ENCODE measurements at regions not wholly inside any gene's neighbourhood (a gene's known extent, or its start where the extent isn't known, plus 50 kb on each side); places are given as distances from the start of the nearest gene placed in this dataset.
"Not testable (repeated sequence)": the region's sequence is repeated elsewhere in the genome, so short reads cannot be mapped to it uniquely, and the experiment has no call there.

GRCh38 chrX:69060631-69061408 is 104.4 kb downstream of the PJA1 start:
- TF ChIP-seq CTCF (IDR thresholded peaks at IDR 0.05; ENCODE audit: extremely low read depth, missing control alignments), result no peak
- peak; percentile 20 for DNase-seq (ENCODE audit: low spot score)

GRCh38 chrX:69055193-69055592 is 110.1 kb downstream of the PJA1 start:
- no peak for DNase-seq (ENCODE audit: low spot score)
- TF ChIP-seq CTCF (IDR thresholded peaks at IDR 0.05; ENCODE audit: extremely low read depth, missing control alignments), result no peak

GRCh38 chrX:69054497-69054896 is 110.8 kb downstream of the PJA1 start:
- not testable (repeated sequence) for DNase-seq (ENCODE audit: low spot score)

DNA sequence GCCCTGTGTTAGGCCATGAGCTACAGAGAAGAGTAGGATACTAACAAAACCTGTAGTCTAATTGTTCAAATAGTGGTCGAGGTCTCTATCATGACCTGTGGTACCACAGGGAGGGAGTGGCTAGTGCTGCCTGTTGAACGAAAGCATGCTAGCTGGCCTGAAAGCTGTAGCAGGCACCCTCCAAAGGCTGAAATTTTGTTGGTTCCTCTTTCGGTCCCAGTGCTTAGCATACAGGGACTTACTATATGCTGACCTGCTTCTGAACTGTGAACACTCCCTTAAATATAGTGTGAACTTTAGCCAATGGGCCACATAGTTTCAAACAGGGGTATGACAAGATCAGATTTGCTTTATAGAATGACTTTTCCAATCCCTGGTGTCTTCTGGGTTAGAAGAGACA is 113.4 kb downstream of the PJA1 start:
- DNase-seq (ENCODE audit: low spot score), result no peak
- TF ChIP-seq CTCF (IDR thresholded peaks at IDR 0.05; ENCODE audit: extremely low read depth, missing control alignments), result no peak

DNA sequence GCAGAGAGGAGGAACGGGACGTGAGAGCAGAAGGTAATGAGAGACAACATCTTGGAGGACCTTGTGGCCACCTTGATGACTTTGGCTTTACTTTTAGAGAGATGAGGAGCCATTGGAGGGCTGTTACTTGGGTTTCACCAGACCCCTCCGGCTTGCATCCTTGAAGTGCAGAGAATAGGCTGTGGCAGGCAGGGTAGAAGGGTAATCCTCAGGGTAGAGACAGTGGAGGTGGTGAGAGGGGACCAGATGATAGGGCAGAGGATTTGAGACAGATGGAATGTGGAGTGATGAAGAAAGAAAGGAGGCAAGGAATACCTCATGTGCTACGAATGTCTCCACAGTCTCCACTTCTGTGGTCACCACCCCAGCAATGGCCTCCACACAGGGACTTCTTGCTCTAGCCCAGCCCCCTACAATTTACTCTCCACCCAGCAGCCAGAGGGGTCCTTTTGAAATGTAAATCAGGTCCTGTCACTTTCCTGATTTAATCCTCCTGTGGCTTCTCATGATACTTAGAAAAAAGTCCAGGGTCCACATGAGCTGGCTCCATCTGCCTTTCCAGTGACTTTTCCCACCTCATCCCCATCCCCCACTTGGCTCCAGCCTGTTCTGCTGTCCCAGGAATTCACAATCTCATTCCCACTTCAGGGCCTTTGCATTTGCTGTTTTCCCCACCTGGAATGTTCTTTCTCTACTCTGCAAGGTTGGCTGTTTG is 115.0 kb downstream of the PJA1 start:
- DNase-seq (ENCODE audit: low spot score), result no peak
- TF ChIP-seq CTCF (IDR thresholded peaks at IDR 0.05; ENCODE audit: extremely low read depth, missing control alignments), result no peak

- DNase-seq (ENCODE audit: low spot score), result no peak
- TF ChIP-seq CTCF (IDR thresholded peaks at IDR 0.05; ENCODE audit: extremely low read depth, missing control alignments), result no peak
Observed at GRCh38 chrX:69046996-69047490, 118.2 kb downstream of the PJA1 start.

DNA sequence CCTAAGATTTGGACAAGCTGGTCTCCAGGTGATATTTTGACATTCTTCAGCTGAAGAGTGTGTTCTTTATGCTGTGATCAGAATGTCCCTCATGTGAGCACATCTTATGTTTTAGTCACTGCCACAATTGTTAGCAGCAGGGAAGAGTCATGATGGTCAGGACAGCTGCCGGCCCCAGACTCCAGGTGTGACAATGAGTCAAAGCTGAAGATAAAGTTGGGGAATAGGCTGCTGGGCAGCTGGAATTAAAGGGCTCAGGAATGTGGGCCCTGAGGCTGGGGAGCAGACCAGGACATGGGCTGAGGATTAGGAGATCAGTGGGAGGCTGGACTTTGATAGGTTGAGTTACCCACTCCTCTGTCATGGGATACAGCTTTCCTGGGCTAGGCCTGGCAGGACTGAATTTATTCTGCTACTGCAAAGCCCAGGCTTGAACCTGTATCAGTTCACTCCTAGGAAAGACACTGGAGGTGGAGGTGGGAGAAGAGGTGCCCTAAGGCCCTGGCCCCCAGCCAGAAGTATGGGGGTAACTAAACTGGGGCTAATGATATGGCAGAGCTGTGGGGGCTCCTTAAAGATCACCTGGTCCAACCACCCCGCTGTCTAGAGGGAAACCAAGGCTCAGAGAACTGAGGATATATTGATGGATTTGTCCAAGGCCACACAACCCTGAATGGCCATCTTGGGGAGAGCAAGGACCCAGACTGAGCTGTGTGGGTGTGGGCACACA is 119.5 kb downstream of the PJA1 start:
- DNase-seq (ENCODE audit: low spot score), result no peak
- no peak for TF ChIP-seq CTCF (IDR thresholded peaks at IDR 0.05; ENCODE audit: extremely low read depth, missing control alignments)

Measured in GM20000 (cell line).